Fibroblast of the aortic adventitia (primary cell): ENCODE measurements at regions not wholly inside any gene's neighbourhood (a gene's known extent, or its start where the extent isn't known, plus 50 kb on each side); places are given as distances from the start of the nearest gene placed in this dataset.
"Not testable (repeated sequence)": the region's sequence is repeated elsewhere in the genome, so short reads cannot be mapped to it uniquely, and the experiment has no call there.

Experiments
- DNase-seq: peaks from one replicate; pipeline ENCODE4 v3.0.0-alpha.2; 2010; ENCODE audit warnings: low read depth
- H3K4me3 ChIP-seq: 2 replicates; pipeline ENCODE4 v1.5.1; 2011; ENCODE audit warnings: low read depth, mild to moderate bottlenecking, control low read depth, low read length, moderate library complexity
- TF ChIP-seq, protein P1 (sequence below): IDR thresholded peaks from 2 replicates; pipeline ENCODE4 v1.5.1; 2011; ENCODE audit warnings: mild to moderate bottlenecking, low read length, control low read depth, inconsistent platforms; ENCODE audit not compliant: insufficient read depth

- DNase-seq: no peak
- TF ChIP-seq, protein P1, sequence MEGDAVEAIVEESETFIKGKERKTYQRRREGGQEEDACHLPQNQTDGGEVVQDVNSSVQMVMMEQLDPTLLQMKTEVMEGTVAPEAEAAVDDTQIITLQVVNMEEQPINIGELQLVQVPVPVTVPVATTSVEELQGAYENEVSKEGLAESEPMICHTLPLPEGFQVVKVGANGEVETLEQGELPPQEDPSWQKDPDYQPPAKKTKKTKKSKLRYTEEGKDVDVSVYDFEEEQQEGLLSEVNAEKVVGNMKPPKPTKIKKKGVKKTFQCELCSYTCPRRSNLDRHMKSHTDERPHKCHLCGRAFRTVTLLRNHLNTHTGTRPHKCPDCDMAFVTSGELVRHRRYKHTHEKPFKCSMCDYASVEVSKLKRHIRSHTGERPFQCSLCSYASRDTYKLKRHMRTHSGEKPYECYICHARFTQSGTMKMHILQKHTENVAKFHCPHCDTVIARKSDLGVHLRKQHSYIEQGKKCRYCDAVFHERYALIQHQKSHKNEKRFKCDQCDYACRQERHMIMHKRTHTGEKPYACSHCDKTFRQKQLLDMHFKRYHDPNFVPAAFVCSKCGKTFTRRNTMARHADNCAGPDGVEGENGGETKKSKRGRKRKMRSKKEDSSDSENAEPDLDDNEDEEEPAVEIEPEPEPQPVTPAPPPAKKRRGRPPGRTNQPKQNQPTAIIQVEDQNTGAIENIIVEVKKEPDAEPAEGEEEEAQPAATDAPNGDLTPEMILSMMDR: no peak
- H3K4me3 ChIP-seq: no peak overlapping the region
These were observed 160.1 kb upstream of the BANK1 start for GRCh38 chr4:101630319-101630986.

DNA sequence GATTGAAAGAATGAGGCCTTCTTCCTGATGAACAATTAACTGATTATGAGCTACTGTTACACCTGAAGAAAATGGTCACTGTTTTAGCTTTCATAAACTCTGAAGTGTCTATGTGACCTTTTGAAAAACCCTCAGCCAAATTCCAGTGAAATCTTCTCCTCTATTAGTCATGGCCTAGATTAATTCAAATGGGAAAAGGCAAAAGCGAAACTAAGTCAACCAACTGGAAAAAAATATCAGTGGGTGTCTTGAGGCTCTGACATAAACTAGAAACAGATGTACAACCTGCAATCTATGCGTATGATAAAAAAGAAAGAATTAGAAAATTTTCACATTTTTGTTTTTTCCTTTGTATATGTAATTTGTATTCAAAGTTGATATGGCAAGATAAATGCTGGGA, 169.4 kb upstream of the BANK1 start:
- peak; percentile 73 for DNase-seq
- TF ChIP-seq, protein P1: no peak
- H3K4me3 ChIP-seq: no peak overlapping the region

DNA sequence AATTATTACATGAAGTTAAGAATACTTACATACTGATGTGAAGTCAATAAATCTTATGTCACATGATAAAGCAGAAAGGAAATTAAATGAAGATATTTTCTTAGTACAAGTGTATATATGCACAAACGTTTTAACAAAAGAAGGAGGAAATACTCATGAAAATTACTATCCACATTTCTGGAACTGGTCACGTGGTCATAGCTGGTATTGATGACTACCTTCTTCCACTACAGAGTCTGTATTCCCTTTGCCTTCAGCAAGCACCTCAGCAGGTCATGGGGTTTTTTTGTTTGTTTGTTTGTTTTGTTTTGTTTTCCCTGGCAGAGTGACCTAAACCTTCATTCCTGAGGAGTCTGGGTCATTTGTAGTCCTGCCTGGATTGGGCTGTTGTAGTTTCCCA, 174.9 kb upstream of the BANK1 start:
- TF ChIP-seq, protein P1: no peak
- no peak overlapping the region for H3K4me3 ChIP-seq
- no peak for DNase-seq

DNA sequence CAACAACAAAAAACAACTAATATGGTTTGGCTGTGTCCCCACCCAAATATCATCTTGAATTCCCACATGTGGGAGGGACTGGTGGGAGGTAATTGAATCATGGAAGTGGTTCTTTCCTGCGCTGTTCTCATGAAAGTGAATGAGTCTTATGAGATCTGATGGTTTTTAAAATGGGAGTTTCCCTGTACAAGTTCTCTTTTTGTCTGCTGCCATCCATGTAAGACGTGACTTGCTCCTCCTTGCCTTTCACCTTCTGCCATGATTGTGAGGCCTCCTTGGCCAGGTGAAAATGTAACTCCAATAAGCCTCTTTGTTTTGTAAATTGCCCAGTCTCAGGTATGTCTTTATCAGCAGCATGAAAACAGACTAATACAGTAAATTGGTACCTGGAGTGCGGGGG, 183.5 kb upstream of the BANK1 start:
- not testable (repeated sequence) for DNase-seq, H3K4me3 ChIP-seq

GRCh38 chr4:101604976-101605375, 185.6 kb upstream of the BANK1 start:
- no peak overlapping the region for H3K4me3 ChIP-seq
- DNase-seq: no peak
- TF ChIP-seq, protein P1: no peak

GRCh38 chr4:101600287-101600686, 190.2 kb upstream of the BANK1 start:
- TF ChIP-seq, protein P1: no peak
- H3K4me3 ChIP-seq: no peak overlapping the region
- DNase-seq: peak; percentile 60

- H3K4me3 ChIP-seq: no peak overlapping the region
- TF ChIP-seq, protein P1: no peak
- DNase-seq: peak; percentile 81
These were observed 190.9 kb upstream of the BANK1 start for GRCh38 chr4:101599620-101600019.
